ENCODE measurements at regions not wholly inside any gene's neighbourhood (a gene's known extent, or its start where the extent isn't known, plus 50 kb on each side); places are given as distances from the start of the nearest gene placed in this dataset.

- no peak for DNase-seq (ENCODE audit: low spot score)
- in situ Hi-C loops (cut with MboI; ENCODE audit: low pct_unique_long_range_greater_than_20kb, low sequenced_read_pairs, unreplicated experiment) = no loop called here
- TF ChIP-seq CTCF (IDR thresholded peaks at IDR 0.05; ENCODE audit: extremely low read depth, insufficient read depth, missing control alignments) = no peak
Observed at GRCh38 chr9:90998573-90998972, 197.0 kb downstream of the SYK start.

GRCh38 chr9:90999425-91000397, 198.1 kb downstream of the SYK start:
- in situ Hi-C loops (cut with MboI; ENCODE audit: low pct_unique_long_range_greater_than_20kb, low sequenced_read_pairs, unreplicated experiment) = no loop called here
- no peak for TF ChIP-seq CTCF (IDR thresholded peaks at IDR 0.05; ENCODE audit: extremely low read depth, insufficient read depth, missing control alignments)
- no peak for DNase-seq (ENCODE audit: low spot score)

GRCh38 chr9:91001146-91001611, 199.6 kb downstream of the SYK start:
- no peak for DNase-seq (ENCODE audit: low spot score)
- no peak for TF ChIP-seq CTCF (IDR thresholded peaks at IDR 0.05; ENCODE audit: extremely low read depth, insufficient read depth, missing control alignments)
- in situ Hi-C loops (cut with MboI; ENCODE audit: low pct_unique_long_range_greater_than_20kb, low sequenced_read_pairs, unreplicated experiment) = no loop called here

- no peak for DNase-seq (ENCODE audit: low spot score)
- in situ Hi-C loops (cut with MboI; ENCODE audit: low pct_unique_long_range_greater_than_20kb, low sequenced_read_pairs, unreplicated experiment) = no loop called here
- TF ChIP-seq CTCF (IDR thresholded peaks at IDR 0.05; ENCODE audit: extremely low read depth, insufficient read depth, missing control alignments) = no peak
Observed at GRCh38 chr9:91004484-91004883, 202.9 kb downstream of the SYK start.

GRCh38 chr9:91004992-91005391, 203.4 kb downstream of the SYK start:
- in situ Hi-C loops (cut with MboI; ENCODE audit: low pct_unique_long_range_greater_than_20kb, low sequenced_read_pairs, unreplicated experiment) = no loop called here
- peak; percentile 10 for TF ChIP-seq CTCF (IDR thresholded peaks at IDR 0.05; ENCODE audit: extremely low read depth, insufficient read depth, missing control alignments)
- no peak for DNase-seq (ENCODE audit: low spot score)

- DNase-seq (ENCODE audit: low spot score) = no peak
- TF ChIP-seq CTCF (IDR thresholded peaks at IDR 0.05; ENCODE audit: extremely low read depth, insufficient read depth, missing control alignments) = no peak
- in situ Hi-C loops (cut with MboI; ENCODE audit: low pct_unique_long_range_greater_than_20kb, low sequenced_read_pairs, unreplicated experiment) = no loop called here
Observed at GRCh38 chr9:91006046-91006445, 204.4 kb downstream of the SYK start.
